Neural cell (in vitro differentiated cells): ENCODE measurements at regions not wholly inside any gene's neighbourhood (a gene's known extent, or its start where the extent isn't known, plus 50 kb on each side); places are given as distances from the start of the nearest gene placed in this dataset.

ENCODE experiments used
- H2AFZ ChIP-seq: fragments of 200-600, 300-800 bp; sonication (generic), shearing (Covaris generic); 2 replicates; pipeline ENCODE4 v1.6.0; 2014; ENCODE audit warnings: low read depth, mild to moderate bottlenecking, antibody characterized with exemption, low read length, moderate library complexity
- H3F3A ChIP-seq: fragments of 200-600 bp; shearing (Covaris generic); 2 replicates; pipeline ENCODE4 v1.6.1; 2016; ENCODE audit warnings: mild to moderate bottlenecking, moderate library complexity, mixed read lengths, antibody characterized with exemption, low read length; ENCODE audit not compliant: insufficient read depth, poor library complexity, severe bottlenecking
- H3K27ac ChIP-seq: fragments of 200-600, 300-800 bp; sonication (generic), shearing (Covaris generic); 2 replicates; pipeline ENCODE4 v1.5.1; 2014; ENCODE audit warnings: mild to moderate bottlenecking, low read length, moderate library complexity
- H3K27me3 ChIP-seq: fragments of 300-800, 200-600 bp; sonication (generic), shearing (Covaris generic); 2 replicates; pipeline ENCODE4 v1.6.0; 2014; ENCODE audit warnings: mild to moderate bottlenecking, low read depth, low read length, moderate library complexity; ENCODE audit not compliant: insufficient read depth
- H3K36me3 ChIP-seq: fragments of 300-800, 200-600 bp; sonication (generic), shearing (Covaris generic); 2 replicates; pipeline ENCODE4 v1.5.1; 2014; ENCODE audit warnings: mild to moderate bottlenecking, antibody characterized with exemption, low read length, moderate library complexity; ENCODE audit not compliant: insufficient read depth
- H3K4me2 ChIP-seq: fragments of 300-800, 200-600 bp; sonication (generic), shearing (Covaris generic); 2 replicates; pipeline ENCODE4 v1.6.0; 2014; ENCODE audit warnings: mild to moderate bottlenecking, low read length
- H3K4me3 ChIP-seq: fragments of 300-800, 200-600 bp; sonication (generic), shearing (Covaris generic); 2 replicates; pipeline ENCODE4 v1.5.1; 2014; ENCODE audit warnings: mild to moderate bottlenecking, low read length, moderate library complexity
- H3K79me2 ChIP-seq: fragments of 200-600 bp; shearing (Covaris generic); replicated peaks from 2 replicates; pipeline ENCODE4 v1.6.0; 2014; ENCODE audit warnings: mild to moderate bottlenecking, low read length, moderate library complexity; ENCODE audit not compliant: insufficient read depth
- H3K9ac ChIP-seq: fragments of 300-800, 200-600 bp; sonication (generic), shearing (Covaris generic); 2 replicates; pipeline ENCODE4 v1.6.1; 2016; ENCODE audit warnings: mild to moderate bottlenecking, low read length, mixed read lengths
- H3K9me2 ChIP-seq: fragments of 200-600 bp; shearing (Covaris generic); 2 replicates; pipeline ENCODE4 v1.6.1; 2016; ENCODE audit warnings: mild to moderate bottlenecking, low read length, mixed read lengths; ENCODE audit not compliant: insufficient read depth
- H3K9me3 ChIP-seq: fragments of 200-600, 300-800 bp; sonication (generic), shearing (Covaris generic); 2 replicates; pipeline ENCODE4 v1.6.1; 2016; ENCODE audit warnings: mild to moderate bottlenecking, mixed run types, low read length, moderate library complexity, mixed read lengths
- H4K20me1 ChIP-seq: fragments of 200-600 bp; shearing (Covaris generic); 2 replicates; pipeline ENCODE4 v1.6.1; 2016; ENCODE audit warnings: mild to moderate bottlenecking, mixed run types; ENCODE audit not compliant: insufficient read depth
- EP300 ChIP-seq: fragments of 450-650 bp; conservative IDR thresholded peaks from 2 replicates; pipeline ENCODE4 v1.6.1; 2014; ENCODE audit warnings: antibody characterized with exemption, mild to moderate bottlenecking, moderate library complexity; ENCODE audit not compliant: poor library complexity, severe bottlenecking
- EZH2 ChIP-seq: fragments of 200-600, 300-800 bp; shearing (Covaris generic), sonication (generic); IDR thresholded peaks from 2 replicates; pipeline ENCODE4 v1.6.1; 2014; ENCODE audit warnings: antibody characterized with exemption, low read length, borderline replicate concordance, mild to moderate bottlenecking; ENCODE audit not compliant: insufficient read depth, poor library complexity, severe bottlenecking
- MXI1 ChIP-seq: fragments of 450-650 bp; conservative IDR thresholded peaks from 2 replicates; pipeline ENCODE4 v1.6.1; 2014; ENCODE audit warnings: antibody characterized with exemption, mild to moderate bottlenecking; ENCODE audit not compliant: poor library complexity, severe bottlenecking
- POLR2AphosphoS5 ChIP-seq: IDR thresholded peaks from 2 replicates; pipeline ENCODE4 v1.6.1; 2012
- RAD21 ChIP-seq: fragments of 450-650 bp; conservative IDR thresholded peaks from 2 replicates; pipeline ENCODE4 v1.6.1; 2014; ENCODE audit warnings: antibody characterized with exemption, mild to moderate bottlenecking, moderate library complexity
- SMC3 ChIP-seq: fragments of 450-650 bp; conservative IDR thresholded peaks from 2 replicates; pipeline ENCODE4 v1.6.1; 2014; ENCODE audit warnings: antibody characterized with exemption, mild to moderate bottlenecking, moderate library complexity; ENCODE audit not compliant: poor library complexity
- TAF1 ChIP-seq: IDR thresholded peaks from 2 replicates; pipeline ENCODE4 v1.6.1; 2012; ENCODE audit warnings: low read depth
- TF ChIP-seq, protein P1 (sequence below): IDR thresholded peaks from 2 replicates; pipeline ENCODE4 v1.6.1; 2012; ENCODE audit warnings: borderline replicate concordance
- TF ChIP-seq, protein P2 (sequence below): fragments of 450-650 bp; IDR thresholded peaks from 2 replicates; pipeline ENCODE4 v1.5.1; 2014; ENCODE audit warnings: antibody characterized with exemption, mild to moderate bottlenecking, moderate library complexity; ENCODE audit not compliant: poor library complexity, severe bottlenecking

DNA sequence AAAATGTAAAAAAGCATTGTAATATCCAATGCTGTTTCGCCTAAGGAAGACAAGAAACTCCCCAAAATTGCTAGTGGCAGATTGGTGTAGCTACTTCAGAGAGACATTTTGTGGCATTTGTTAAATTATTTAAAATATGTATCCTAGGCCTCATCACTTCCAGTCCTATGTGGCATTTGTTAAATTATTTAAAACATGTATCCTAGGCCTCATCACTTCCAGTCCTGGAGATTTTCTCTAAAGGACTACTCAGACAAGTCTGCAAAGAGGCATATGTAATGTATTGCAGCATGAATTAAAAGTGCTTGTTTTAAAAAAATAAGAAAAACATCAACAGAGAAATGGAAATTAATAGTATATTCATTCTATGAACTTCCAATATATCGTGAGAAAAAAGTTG, 95.6 kb upstream of the KCTD3 start:
- no peak overlapping the region for H3K4me3 ChIP-seq
- no peaks in the 10 kb centered on the region for H3F3A ChIP-seq
- H3K27ac ChIP-seq = no peak overlapping the region
- H3K27me3 ChIP-seq = no peaks in the 10 kb centered on the region
- no peaks in the 10 kb centered on the region for H3K36me3 ChIP-seq
- H2AFZ ChIP-seq = no peak overlapping the region
- H3K9me3 ChIP-seq = no peaks in the 10 kb centered on the region
- H3K9ac ChIP-seq = no peak overlapping the region
- no peaks in the 10 kb centered on the region for H3K79me2 ChIP-seq
- TF ChIP-seq MXI1 (no peak), EZH2 (no peak), POLR2AphosphoS5 (no peak), TAF1 (no peak), SMC3 (no peak), EP300 (no peak), RAD21 (no peak)
- TF ChIP-seq, protein P1, sequence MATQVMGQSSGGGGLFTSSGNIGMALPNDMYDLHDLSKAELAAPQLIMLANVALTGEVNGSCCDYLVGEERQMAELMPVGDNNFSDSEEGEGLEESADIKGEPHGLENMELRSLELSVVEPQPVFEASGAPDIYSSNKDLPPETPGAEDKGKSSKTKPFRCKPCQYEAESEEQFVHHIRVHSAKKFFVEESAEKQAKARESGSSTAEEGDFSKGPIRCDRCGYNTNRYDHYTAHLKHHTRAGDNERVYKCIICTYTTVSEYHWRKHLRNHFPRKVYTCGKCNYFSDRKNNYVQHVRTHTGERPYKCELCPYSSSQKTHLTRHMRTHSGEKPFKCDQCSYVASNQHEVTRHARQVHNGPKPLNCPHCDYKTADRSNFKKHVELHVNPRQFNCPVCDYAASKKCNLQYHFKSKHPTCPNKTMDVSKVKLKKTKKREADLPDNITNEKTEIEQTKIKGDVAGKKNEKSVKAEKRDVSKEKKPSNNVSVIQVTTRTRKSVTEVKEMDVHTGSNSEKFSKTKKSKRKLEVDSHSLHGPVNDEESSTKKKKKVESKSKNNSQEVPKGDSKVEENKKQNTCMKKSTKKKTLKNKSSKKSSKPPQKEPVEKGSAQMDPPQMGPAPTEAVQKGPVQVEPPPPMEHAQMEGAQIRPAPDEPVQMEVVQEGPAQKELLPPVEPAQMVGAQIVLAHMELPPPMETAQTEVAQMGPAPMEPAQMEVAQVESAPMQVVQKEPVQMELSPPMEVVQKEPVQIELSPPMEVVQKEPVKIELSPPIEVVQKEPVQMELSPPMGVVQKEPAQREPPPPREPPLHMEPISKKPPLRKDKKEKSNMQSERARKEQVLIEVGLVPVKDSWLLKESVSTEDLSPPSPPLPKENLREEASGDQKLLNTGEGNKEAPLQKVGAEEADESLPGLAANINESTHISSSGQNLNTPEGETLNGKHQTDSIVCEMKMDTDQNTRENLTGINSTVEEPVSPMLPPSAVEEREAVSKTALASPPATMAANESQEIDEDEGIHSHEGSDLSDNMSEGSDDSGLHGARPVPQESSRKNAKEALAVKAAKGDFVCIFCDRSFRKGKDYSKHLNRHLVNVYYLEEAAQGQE = no peak
- TF ChIP-seq, protein P2, sequence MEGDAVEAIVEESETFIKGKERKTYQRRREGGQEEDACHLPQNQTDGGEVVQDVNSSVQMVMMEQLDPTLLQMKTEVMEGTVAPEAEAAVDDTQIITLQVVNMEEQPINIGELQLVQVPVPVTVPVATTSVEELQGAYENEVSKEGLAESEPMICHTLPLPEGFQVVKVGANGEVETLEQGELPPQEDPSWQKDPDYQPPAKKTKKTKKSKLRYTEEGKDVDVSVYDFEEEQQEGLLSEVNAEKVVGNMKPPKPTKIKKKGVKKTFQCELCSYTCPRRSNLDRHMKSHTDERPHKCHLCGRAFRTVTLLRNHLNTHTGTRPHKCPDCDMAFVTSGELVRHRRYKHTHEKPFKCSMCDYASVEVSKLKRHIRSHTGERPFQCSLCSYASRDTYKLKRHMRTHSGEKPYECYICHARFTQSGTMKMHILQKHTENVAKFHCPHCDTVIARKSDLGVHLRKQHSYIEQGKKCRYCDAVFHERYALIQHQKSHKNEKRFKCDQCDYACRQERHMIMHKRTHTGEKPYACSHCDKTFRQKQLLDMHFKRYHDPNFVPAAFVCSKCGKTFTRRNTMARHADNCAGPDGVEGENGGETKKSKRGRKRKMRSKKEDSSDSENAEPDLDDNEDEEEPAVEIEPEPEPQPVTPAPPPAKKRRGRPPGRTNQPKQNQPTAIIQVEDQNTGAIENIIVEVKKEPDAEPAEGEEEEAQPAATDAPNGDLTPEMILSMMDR = no peak
- H3K4me2 ChIP-seq = no peak overlapping the region
- no peaks in the 10 kb centered on the region for H4K20me1 ChIP-seq
- no peaks in the 10 kb centered on the region for H3K9me2 ChIP-seq

DNA sequence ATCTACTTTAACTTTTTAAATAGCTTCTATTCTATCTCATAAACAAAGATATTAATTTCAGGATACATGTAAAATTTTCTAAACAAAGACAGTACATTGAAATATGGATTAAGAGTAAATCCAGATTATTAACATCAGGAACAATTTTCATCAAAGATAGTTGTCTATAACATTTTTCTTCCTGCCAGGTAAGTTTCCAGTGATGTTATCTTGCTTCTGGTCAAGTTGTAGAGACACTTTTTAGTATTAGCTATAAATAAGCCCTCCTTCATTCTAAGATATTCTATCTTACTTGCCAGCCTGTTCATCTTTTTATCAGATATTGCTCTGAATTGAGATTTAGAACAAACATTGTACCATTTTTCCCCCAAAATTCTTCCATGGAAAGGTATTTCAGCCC, 94.4 kb upstream of the KCTD3 start:
- Histone ChIP-seq H3K9me2 (no peaks in the 10 kb centered on the region), H4K20me1 (no peaks in the 10 kb centered on the region), H2AFZ (no peak overlapping the region), H3K36me3 (no peaks in the 10 kb centered on the region), H3K4me2 (no peak overlapping the region), H3K79me2 (no peaks in the 10 kb centered on the region), H3K9ac (no peak overlapping the region), H3K27ac (no peak overlapping the region), H3K4me3 (no peak overlapping the region), H3F3A (no peaks in the 10 kb centered on the region), H3K27me3 (no peaks in the 10 kb centered on the region), H3K9me3 (no peaks in the 10 kb centered on the region)
- no peak for TF ChIP-seq EZH2
- no peak for TF ChIP-seq SMC3
- TF ChIP-seq EP300 = no peak
- TF ChIP-seq MXI1 = no peak
- TF ChIP-seq, protein P2 = no peak
- no peak for TF ChIP-seq POLR2AphosphoS5
- TF ChIP-seq RAD21 = no peak
- TF ChIP-seq, protein P1 = no peak
- no peak for TF ChIP-seq TAF1
